ENCODE measurements at regions not wholly inside any gene's neighbourhood (a gene's known extent, or its start where the extent isn't known, plus 50 kb on each side); places are given as distances from the start of the nearest gene placed in this dataset.

DNA sequence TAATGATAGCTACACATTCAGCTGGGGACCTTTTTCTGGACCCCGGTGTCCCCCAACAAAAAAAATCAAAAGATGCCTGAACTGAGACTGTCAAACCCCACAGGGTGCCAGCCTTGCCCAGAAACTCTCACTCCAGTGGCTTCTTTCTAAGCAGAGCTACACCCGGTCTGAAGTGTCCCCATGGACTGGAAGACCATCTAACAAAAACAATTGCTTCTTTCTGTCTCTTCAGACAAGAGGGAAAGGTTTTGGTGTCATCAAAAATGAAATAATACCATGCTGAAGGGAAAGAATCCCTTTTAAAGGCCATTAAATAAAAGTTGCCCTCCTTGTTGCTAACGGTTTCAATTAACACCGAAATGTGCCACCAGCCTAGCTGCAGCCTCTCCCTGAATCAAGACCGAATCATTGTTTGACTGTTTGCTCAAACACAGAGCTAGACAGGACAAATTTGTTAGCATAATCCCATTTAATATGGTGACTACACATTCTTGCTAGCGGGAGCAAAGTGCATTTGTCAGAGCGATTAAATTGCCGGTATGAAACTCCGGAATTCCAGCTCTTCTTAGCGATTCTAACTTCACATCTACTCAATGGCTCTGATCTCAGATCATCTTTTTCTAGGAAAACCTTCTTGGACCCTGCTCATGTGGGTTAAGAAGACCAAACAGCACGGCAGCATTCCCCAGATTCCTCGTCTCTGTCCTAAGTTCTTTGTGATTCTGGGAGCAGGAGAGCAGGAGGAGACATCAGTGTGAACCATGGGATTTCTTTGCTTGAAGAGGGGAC, 397.5 kb upstream of the PRKCQ start:
- DNase-seq: no peak
- H3K27me3 Mint-ChIP-seq (ENCODE audit: unreplicated experiment): no peaks in the 10 kb centered on the region

GRCh38 chr10:6973899-6974298, 393.8 kb upstream of the PRKCQ start:
- Mint-ChIP-seq H3K27me3 (ENCODE audit: unreplicated experiment) (peaks cover 3% of the 10 kb centered on the region), H3K9me3 (ENCODE audit: unreplicated experiment) (no peaks in the 10 kb centered on the region)
- no peak for DNase-seq

More for the DNA sequence above, 397.5 kb upstream of the PRKCQ start:
- Mint-ChIP-seq H3K36me3 (ENCODE audit: unreplicated experiment) (no peaks in the 10 kb centered on the region), H3K9me3 (ENCODE audit: unreplicated experiment) (no peaks in the 10 kb centered on the region), H3K27ac (ENCODE audit: unreplicated experiment) (no peak overlapping the region), H3K4me3 (ENCODE audit: unreplicated experiment) (no peak overlapping the region), H3K4me1 (ENCODE audit: low read depth, unreplicated experiment) (peaks cover 15% of the 10 kb centered on the region)
- no peak for TF ChIP-seq CTCF (IDR thresholded peaks at IDR 0.05; ENCODE audit: partially characterized antibody, unreplicated experiment)

DNA sequence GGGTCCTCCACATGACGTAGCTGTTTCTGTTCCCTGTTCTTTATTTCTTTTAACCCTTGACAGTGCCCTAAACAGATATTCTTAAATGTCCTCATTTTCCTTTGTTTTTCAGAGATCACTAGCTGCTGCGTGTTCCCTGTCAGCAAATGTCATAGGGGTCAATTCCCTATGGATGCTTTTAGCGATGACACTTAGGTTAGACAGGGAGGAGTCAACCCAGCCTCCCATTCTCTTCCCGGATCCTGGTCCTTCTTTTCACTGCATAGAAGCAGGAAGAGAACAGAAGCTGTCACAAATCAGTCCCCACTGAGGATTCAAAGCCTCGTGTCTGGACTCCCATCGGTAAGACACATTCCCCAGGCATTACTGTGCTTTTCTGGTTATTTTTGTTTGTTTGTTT, 392.1 kb upstream of the PRKCQ start:
- H3K36me3 Mint-ChIP-seq (ENCODE audit: unreplicated experiment): no peaks in the 10 kb centered on the region
- H3K9me3 Mint-ChIP-seq (ENCODE audit: unreplicated experiment): no peaks in the 10 kb centered on the region
- peak overlapping the region; percentile 56 for H3K4me3 Mint-ChIP-seq (ENCODE audit: unreplicated experiment)
- no peak for DNase-seq
- no peak for TF ChIP-seq CTCF (IDR thresholded peaks at IDR 0.05; ENCODE audit: partially characterized antibody, unreplicated experiment)
- peaks cover 3% of the 10 kb centered on the region for H3K27me3 Mint-ChIP-seq (ENCODE audit: unreplicated experiment)
- peak overlapping the region; percentile 90 for H3K27ac Mint-ChIP-seq (ENCODE audit: unreplicated experiment)
- H3K4me1 Mint-ChIP-seq (ENCODE audit: low read depth, unreplicated experiment): peaks cover 28% of the 10 kb centered on the region

More at GRCh38 chr10:6973899-6974298, 393.8 kb upstream of the PRKCQ start:
- H3K27ac Mint-ChIP-seq (ENCODE audit: unreplicated experiment): no peak overlapping the region
- no peaks in the 10 kb centered on the region for H3K36me3 Mint-ChIP-seq (ENCODE audit: unreplicated experiment)
- H3K4me3 Mint-ChIP-seq (ENCODE audit: unreplicated experiment): no peak overlapping the region
- TF ChIP-seq CTCF (IDR thresholded peaks at IDR 0.05; ENCODE audit: partially characterized antibody, unreplicated experiment): no peak
- H3K4me1 Mint-ChIP-seq (ENCODE audit: low read depth, unreplicated experiment): peaks cover 25% of the 10 kb centered on the region

- no peaks in the 10 kb centered on the region for H3K36me3 Mint-ChIP-seq (ENCODE audit: unreplicated experiment)
- no peaks in the 10 kb centered on the region for H3K9me3 Mint-ChIP-seq (ENCODE audit: unreplicated experiment)
- H3K4me1 Mint-ChIP-seq (ENCODE audit: low read depth, unreplicated experiment): peaks cover 32% of the 10 kb centered on the region
- H3K27me3 Mint-ChIP-seq (ENCODE audit: unreplicated experiment): peaks cover 3% of the 10 kb centered on the region
- no peak for DNase-seq
- no peak overlapping the region for H3K27ac Mint-ChIP-seq (ENCODE audit: unreplicated experiment)
- H3K4me3 Mint-ChIP-seq (ENCODE audit: unreplicated experiment): no peak overlapping the region
- no peak for TF ChIP-seq CTCF (IDR thresholded peaks at IDR 0.05; ENCODE audit: partially characterized antibody, unreplicated experiment)
These were observed 389.6 kb upstream of the PRKCQ start for GRCh38 chr10:6969659-6970058.

GRCh38 chr10:6964543-6964942, 384.5 kb upstream of the PRKCQ start:
- Mint-ChIP-seq H3K9me3 (ENCODE audit: unreplicated experiment) (peaks cover 4% of the 10 kb centered on the region), H3K27ac (ENCODE audit: unreplicated experiment) (no peak overlapping the region), H3K4me3 (ENCODE audit: unreplicated experiment) (no peak overlapping the region), H3K36me3 (ENCODE audit: unreplicated experiment) (no peaks in the 10 kb centered on the region), H3K27me3 (ENCODE audit: unreplicated experiment) (no peaks in the 10 kb centered on the region), H3K4me1 (ENCODE audit: low read depth, unreplicated experiment) (peaks cover 20% of the 10 kb centered on the region)
- no peak for TF ChIP-seq CTCF (IDR thresholded peaks at IDR 0.05; ENCODE audit: partially characterized antibody, unreplicated experiment)
- DNase-seq: no peak

All from glutamatergic neuron (in vitro differentiated cells).